Activated B cell treated with CpG ODN at 0.5 μM for 24 hours (primary cell): ENCODE measurements at regions not wholly inside any gene's neighbourhood (a gene's known extent, or its start where the extent isn't known, plus 50 kb on each side); places are given as distances from the start of the nearest gene placed in this dataset.

Experiments
- ATAC-seq: fragments of 200-7000 bp; cut with Tn5 transposase; one replicate; pipeline ENCODE4 v1.10.0; 2021; ENCODE audit warnings: low read depth, mild to moderate bottlenecking, moderate library complexity
- CTCF ChIA-PET: fragments of 350-600 bp; sonication (Branson Sonifier 250); formaldehyde crosslinking; loops from one replicate; lab custom pipeline; 2021; ENCODE audit warnings: antibody characterized with exemption; lab: Charles Lee
- POLR2A ChIA-PET: fragments of 350-600 bp; sonication (Branson Sonifier 250); formaldehyde crosslinking; loops from one replicate; lab custom pipeline; 2021; ENCODE audit warnings: antibody characterized with exemption; lab: Charles Lee
- DNase-seq: peaks from one replicate; pipeline ENCODE4 v3.0.0; 2022
- H3K27ac Mint-ChIP-seq: one replicate; pipeline ENCODE4 v1.8.0; 2020; ENCODE audit warnings: mixed read lengths
- H3K27me3 Mint-ChIP-seq: one replicate; pipeline ENCODE4 v1.8.0; 2021; ENCODE audit warnings: mixed read lengths
- H3K36me3 Mint-ChIP-seq: one replicate; pipeline ENCODE4 v1.8.0; 2021; ENCODE audit warnings: low read depth, mixed read lengths
- H3K4me1 Mint-ChIP-seq: one replicate; pipeline ENCODE4 v1.8.0; 2021; ENCODE audit warnings: mixed read lengths
- H3K4me3 Mint-ChIP-seq: one replicate; pipeline ENCODE4 v1.8.0; 2020; ENCODE audit warnings: mild to moderate bottlenecking, mixed read lengths
- H3K9me3 Mint-ChIP-seq: one replicate; pipeline ENCODE4 v1.8.0; 2020; ENCODE audit warnings: mixed read lengths
- intact Hi-C: fragments of 100-400 bp; cut with micrococcal nuclease; formaldehyde crosslinking; loops from one replicate; pipeline ENCODE4 v1.15.1; 2024
- TF ChIP-seq, protein P1 (sequence below): fragments of 200-600 bp; IDR thresholded peaks from one replicate; pipeline ENCODE4 v1.8.0; 2022; ENCODE audit warnings: antibody characterized with exemption, mild to moderate bottlenecking

DNA sequence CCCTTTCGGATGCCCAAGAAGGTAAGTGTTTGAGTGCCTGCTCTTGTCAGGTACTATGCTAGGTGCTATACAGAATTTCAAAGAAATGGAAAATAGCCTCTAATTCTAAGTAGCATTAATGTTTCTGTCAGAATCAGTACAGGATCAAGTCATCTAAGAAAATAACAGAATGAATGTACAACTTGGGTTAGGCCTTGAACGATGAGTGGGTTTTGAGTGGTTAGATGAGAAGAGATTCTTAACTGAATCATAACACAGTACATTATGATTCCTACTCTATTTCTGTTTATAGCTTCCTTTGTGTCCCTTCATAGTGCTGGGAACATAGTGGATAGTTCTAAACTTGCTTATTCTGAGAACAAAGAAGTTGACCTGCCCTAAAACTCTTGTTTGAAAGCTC, 253.9 kb downstream of the GLUD2 start:
- Mint-ChIP-seq H3K27ac (no peak overlapping the region), H3K9me3 (no peaks in the 10 kb centered on the region), H3K4me3 (no peak overlapping the region), H3K27me3 (no peaks in the 10 kb centered on the region), H3K36me3 (no peaks in the 10 kb centered on the region), H3K4me1 (no peaks in the 10 kb centered on the region)
- POLR2A ChIA-PET, result no interaction called here
- intact Hi-C loops, result no loop called here
- DNase-seq, result no peak
- TF ChIP-seq, protein P1, sequence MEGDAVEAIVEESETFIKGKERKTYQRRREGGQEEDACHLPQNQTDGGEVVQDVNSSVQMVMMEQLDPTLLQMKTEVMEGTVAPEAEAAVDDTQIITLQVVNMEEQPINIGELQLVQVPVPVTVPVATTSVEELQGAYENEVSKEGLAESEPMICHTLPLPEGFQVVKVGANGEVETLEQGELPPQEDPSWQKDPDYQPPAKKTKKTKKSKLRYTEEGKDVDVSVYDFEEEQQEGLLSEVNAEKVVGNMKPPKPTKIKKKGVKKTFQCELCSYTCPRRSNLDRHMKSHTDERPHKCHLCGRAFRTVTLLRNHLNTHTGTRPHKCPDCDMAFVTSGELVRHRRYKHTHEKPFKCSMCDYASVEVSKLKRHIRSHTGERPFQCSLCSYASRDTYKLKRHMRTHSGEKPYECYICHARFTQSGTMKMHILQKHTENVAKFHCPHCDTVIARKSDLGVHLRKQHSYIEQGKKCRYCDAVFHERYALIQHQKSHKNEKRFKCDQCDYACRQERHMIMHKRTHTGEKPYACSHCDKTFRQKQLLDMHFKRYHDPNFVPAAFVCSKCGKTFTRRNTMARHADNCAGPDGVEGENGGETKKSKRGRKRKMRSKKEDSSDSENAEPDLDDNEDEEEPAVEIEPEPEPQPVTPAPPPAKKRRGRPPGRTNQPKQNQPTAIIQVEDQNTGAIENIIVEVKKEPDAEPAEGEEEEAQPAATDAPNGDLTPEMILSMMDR, result no peak
- CTCF ChIA-PET, result no interaction called here
- no peak for ATAC-seq

DNA sequence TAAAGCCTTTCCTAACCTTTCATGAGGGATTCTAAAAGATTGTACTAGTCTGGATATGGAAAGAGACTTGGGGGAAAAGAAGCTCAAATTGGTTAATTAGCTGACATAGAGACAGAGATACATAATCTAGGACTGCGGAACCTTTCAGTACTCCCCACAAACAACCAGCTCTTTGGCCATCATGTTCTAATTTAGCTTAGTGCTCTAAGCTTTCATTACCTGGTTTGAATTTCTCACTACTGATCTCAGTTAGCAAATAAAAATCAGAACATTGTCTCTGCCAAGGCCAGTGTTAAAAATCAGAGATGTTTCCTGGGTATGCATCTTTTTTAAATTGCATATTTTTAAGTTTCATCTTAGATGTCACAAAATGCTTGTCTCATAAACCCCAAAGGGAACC, 254.4 kb downstream of the GLUD2 start:
- no peaks in the 10 kb centered on the region for H3K36me3 Mint-ChIP-seq

DNA sequence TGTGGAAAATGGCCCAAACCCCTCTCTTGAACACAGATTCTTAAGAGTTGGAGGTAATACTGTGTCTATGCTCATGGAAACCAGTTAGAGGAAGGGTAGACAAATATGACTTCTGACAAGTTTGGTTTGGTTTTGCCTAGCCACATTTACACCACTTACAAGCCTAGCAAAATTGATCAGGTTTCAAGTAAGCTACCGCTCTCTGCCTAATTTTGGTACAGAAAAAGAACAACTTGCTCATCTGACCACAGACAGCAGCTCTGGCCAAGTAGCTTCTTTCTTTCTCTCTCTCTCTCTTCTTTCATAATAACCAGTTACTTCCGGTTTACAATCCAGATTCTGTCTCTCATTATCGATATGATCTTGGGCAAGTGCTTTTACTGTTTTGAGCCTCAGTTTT, 260.0 kb downstream of the GLUD2 start:
- CTCF ChIA-PET, result no interaction called here
- Mint-ChIP-seq H3K4me3 (no peak overlapping the region), H3K36me3 (no peaks in the 10 kb centered on the region), H3K4me1 (no peaks in the 10 kb centered on the region), H3K9me3 (no peaks in the 10 kb centered on the region), H3K27ac (no peak overlapping the region), H3K27me3 (no peaks in the 10 kb centered on the region)
- no peak for ATAC-seq
- TF ChIP-seq, protein P1, result no peak
- no peak for DNase-seq
- POLR2A ChIA-PET, result no interaction called here
- intact Hi-C loops, result no loop called here

More for the DNA sequence above, 254.4 kb downstream of the GLUD2 start:
- no peak overlapping the region for H3K27ac Mint-ChIP-seq
- no peak overlapping the region for H3K4me3 Mint-ChIP-seq
- TF ChIP-seq, protein P1, result no peak
- ATAC-seq (no peak), DNase-seq (no peak)
- no peaks in the 10 kb centered on the region for H3K27me3 Mint-ChIP-seq
- intact Hi-C loops, result no loop called here
- no peaks in the 10 kb centered on the region for H3K9me3 Mint-ChIP-seq
- CTCF ChIA-PET, result no interaction called here
- no peaks in the 10 kb centered on the region for H3K4me1 Mint-ChIP-seq
- POLR2A ChIA-PET, result no interaction called here

DNA sequence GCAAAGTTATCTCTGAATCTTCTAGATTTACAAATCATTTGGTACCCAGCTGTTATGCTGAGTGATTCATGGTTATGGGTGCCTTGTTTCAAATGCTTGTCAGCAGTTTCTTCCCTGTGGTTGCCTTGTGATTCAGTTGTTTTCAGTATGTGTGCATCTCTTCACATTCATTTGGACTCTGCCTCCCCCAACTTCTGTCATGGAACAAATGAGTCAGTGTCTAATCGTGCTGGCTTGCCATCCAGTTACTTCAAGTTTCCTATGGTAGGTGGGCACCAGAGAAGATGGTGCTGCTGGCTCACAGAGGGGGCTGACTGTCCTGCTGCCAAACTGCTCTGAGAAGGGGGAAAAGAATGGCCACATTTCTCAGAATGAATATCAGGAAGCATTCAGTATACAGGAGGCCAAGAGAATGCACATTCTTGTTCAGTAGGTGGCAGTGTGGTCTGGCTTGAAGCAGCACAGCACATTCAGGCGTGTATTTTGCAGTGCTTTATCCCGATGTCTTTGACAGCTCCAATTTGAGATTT, 260.9 kb downstream of the GLUD2 start:
- Mint-ChIP-seq H3K4me3 (no peak overlapping the region), H3K27ac (no peak overlapping the region), H3K9me3 (no peaks in the 10 kb centered on the region), H3K27me3 (no peaks in the 10 kb centered on the region), H3K4me1 (no peaks in the 10 kb centered on the region), H3K36me3 (no peaks in the 10 kb centered on the region)
- ATAC-seq, result no peak
- no peak for DNase-seq
- ChIA-PET POLR2A (no interaction called here), CTCF (interaction anchor here (0.6 to 0.7 kb wide), 2 partner anchors 102 to 268 kb away, joined by 3 to 5 read pairs; no protein-coding TSS in a partner anchor)
- intact Hi-C loops, result no loop called here
- TF ChIP-seq, protein P1, result no peak

DNA sequence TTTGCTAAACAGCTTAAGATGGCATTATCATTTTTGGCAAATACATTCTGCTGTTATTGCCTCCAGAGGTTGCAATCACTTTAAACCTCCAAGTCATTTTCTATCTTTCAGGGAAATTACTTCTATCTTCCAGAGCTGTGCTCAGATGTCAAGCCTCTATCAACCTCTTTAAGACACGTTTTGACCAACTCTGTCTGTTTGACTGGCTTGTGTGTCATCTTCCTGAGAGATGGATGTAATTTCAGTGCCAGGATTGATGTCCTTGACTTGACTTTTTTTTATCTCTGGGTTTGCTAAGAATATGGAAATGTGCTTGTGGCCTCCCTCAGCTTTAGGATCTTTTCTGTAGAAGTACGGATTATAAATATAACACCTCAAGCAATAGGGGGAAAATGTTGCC, 263.4 kb downstream of the GLUD2 start:
- TF ChIP-seq, protein P1, result no peak
- ChIA-PET CTCF (no interaction called here), POLR2A (no interaction called here)
- no peak overlapping the region for H3K27ac Mint-ChIP-seq
- no peak for ATAC-seq
- intact Hi-C loops, result loop anchor here (10.0 kb wide), 1 partner anchor 516 kb away; no protein-coding TSS in a partner anchor
- H3K9me3 Mint-ChIP-seq, result no peaks in the 10 kb centered on the region
- no peaks in the 10 kb centered on the region for H3K27me3 Mint-ChIP-seq
- no peak for DNase-seq
- H3K36me3 Mint-ChIP-seq, result no peaks in the 10 kb centered on the region
- no peak overlapping the region for H3K4me3 Mint-ChIP-seq
- H3K4me1 Mint-ChIP-seq, result no peaks in the 10 kb centered on the region
